Type B pancreatic cell (in vitro differentiated cells): ENCODE measurements at regions not wholly inside any gene's neighbourhood (a gene's known extent, or its start where the extent isn't known, plus 50 kb on each side); places are given as distances from the start of the nearest gene placed in this dataset.
A peak's percentile ranks its signal among the peaks of the same experiment; 100 is the strongest.

ENCODE experiments used
- DNase-seq: peaks from one replicate; pipeline ENCODE4 v3.0.0; 2021; ENCODE audit warnings: mixed read lengths; ENCODE audit not compliant: unreplicated experiment; ENCODE audit errors: extremely low spot score
- H3K27ac Mint-ChIP-seq: 2 replicates; pipeline ENCODE4 v1.8.0; 2021; ENCODE audit warnings: mild to moderate bottlenecking, mixed read lengths
- H3K27me3 Mint-ChIP-seq: 2 replicates; pipeline ENCODE4 v1.8.0; 2021; ENCODE audit warnings: mixed read lengths
- H3K36me3 Mint-ChIP-seq: 2 replicates; pipeline ENCODE4 v1.8.0; 2021; ENCODE audit warnings: mixed read lengths
- H3K4me1 Mint-ChIP-seq: one replicate; pipeline ENCODE4 v1.8.0; 2021; ENCODE audit warnings: mixed read lengths; ENCODE audit not compliant: unreplicated experiment
- H3K4me3 Mint-ChIP-seq: 2 replicates; pipeline ENCODE4 v1.8.0; 2021; ENCODE audit warnings: mild to moderate bottlenecking, mixed read lengths
- H3K9me3 Mint-ChIP-seq: 2 replicates; pipeline ENCODE4 v1.8.0; 2021; ENCODE audit warnings: mixed read lengths
- TF ChIP-seq, protein P1 (sequence below): fragments of 200-600 bp; sonication (generic); conservative IDR thresholded peaks from 2 replicates; pipeline ENCODE4 v1.5.0; 2021; ENCODE audit warnings: antibody characterized with exemption, mild to moderate bottlenecking

DNA sequence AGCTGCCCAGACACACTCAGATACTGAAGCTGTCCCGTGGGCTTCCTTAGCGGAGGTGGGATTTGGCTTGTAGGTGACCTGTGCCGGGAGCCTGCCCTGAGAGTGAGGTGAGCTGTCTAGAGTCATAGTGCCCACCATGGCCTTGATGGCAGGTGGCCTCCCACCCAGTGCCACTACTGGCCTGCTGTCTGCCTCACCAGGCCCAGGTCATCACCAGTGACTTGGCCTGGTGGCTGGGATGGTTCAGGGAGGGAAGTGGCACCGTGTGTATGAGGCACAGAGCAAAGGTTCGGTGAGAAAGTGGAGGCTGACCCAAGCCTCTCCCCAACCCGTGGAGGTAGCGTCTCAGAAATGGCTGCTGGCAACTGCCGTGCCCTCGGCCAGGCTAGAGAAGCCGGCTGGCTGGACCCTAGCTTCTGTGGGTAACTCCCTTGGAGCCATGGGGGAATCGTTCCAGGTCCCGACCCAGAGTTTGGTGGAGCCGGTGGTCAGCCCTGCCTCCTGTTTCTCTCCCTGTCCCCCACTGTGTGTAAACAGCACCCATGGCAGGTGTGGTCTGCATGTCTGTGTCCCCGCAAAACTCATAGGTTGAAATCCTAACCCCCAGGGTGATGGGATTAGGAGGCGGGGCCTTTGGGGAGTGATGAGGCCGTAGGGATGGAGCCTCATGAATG lies 155.4 kb upstream of the C1orf174 start:
- no peaks in the 10 kb centered on the region for H3K36me3 Mint-ChIP-seq
- H3K27ac Mint-ChIP-seq: no peak overlapping the region
- TF ChIP-seq, protein P1, sequence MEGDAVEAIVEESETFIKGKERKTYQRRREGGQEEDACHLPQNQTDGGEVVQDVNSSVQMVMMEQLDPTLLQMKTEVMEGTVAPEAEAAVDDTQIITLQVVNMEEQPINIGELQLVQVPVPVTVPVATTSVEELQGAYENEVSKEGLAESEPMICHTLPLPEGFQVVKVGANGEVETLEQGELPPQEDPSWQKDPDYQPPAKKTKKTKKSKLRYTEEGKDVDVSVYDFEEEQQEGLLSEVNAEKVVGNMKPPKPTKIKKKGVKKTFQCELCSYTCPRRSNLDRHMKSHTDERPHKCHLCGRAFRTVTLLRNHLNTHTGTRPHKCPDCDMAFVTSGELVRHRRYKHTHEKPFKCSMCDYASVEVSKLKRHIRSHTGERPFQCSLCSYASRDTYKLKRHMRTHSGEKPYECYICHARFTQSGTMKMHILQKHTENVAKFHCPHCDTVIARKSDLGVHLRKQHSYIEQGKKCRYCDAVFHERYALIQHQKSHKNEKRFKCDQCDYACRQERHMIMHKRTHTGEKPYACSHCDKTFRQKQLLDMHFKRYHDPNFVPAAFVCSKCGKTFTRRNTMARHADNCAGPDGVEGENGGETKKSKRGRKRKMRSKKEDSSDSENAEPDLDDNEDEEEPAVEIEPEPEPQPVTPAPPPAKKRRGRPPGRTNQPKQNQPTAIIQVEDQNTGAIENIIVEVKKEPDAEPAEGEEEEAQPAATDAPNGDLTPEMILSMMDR: no peak

DNA sequence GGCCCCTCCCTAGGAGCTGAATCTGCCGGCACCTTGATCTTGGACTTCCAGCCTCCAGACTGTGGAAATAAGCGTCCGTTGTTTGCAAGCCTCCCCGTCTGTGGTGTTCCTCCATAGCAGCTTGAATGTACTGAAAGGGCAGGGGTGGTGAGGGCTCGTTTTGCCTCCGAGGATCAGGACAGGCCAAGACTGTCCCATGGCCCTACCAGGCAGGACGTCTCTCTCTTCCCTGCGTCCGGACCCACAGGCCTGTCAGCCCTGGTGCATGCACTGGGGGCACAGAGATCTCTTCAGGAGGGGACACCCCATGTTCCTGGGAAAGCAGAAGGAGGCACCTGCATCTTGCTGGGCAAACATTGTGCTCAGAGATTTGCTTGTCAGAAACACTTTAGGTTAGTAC lies 156.3 kb upstream of the C1orf174 start:
- Mint-ChIP-seq H3K27me3 (peaks cover 7% of the 10 kb centered on the region), H3K4me3 (no peak overlapping the region), H3K27ac (no peak overlapping the region), H3K36me3 (no peaks in the 10 kb centered on the region), H3K4me1 (no peaks in the 10 kb centered on the region), H3K9me3 (no peaks in the 10 kb centered on the region)
- TF ChIP-seq, protein P1: no peak
- peak; percentile 58 for DNase-seq

More for the DNA sequence above, 155.4 kb upstream of the C1orf174 start:
- peaks cover 7% of the 10 kb centered on the region for H3K27me3 Mint-ChIP-seq
- no peaks in the 10 kb centered on the region for H3K9me3 Mint-ChIP-seq
- no peaks in the 10 kb centered on the region for H3K4me1 Mint-ChIP-seq
- no peak overlapping the region for H3K4me3 Mint-ChIP-seq
- DNase-seq: peak; percentile 43

DNA sequence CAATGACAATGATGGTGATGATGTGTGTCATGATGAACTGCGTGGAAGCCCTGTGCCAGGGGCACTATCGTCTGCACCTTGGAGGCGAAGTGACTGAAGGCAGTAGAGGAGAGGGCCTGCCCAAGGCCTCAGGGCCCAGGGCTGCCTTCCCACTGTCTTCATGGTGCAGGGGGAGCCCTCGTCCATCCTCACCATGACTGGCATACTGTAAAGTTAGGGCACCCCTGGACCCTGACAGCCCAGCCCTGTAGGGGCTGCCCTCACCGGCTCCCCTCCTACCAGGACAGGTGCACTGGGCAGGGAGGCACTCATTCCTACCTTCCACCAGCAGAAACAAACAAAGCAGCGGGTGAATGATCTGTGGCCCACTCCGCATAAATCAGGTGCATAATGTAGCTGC lies 156.9 kb upstream of the C1orf174 start:
- Mint-ChIP-seq H3K27ac (no peak overlapping the region), H3K27me3 (peaks cover 7% of the 10 kb centered on the region), H3K36me3 (no peaks in the 10 kb centered on the region), H3K9me3 (no peaks in the 10 kb centered on the region), H3K4me1 (no peaks in the 10 kb centered on the region), H3K4me3 (no peak overlapping the region)
- TF ChIP-seq, protein P1: no peak
- DNase-seq: peak; percentile 54

DNA sequence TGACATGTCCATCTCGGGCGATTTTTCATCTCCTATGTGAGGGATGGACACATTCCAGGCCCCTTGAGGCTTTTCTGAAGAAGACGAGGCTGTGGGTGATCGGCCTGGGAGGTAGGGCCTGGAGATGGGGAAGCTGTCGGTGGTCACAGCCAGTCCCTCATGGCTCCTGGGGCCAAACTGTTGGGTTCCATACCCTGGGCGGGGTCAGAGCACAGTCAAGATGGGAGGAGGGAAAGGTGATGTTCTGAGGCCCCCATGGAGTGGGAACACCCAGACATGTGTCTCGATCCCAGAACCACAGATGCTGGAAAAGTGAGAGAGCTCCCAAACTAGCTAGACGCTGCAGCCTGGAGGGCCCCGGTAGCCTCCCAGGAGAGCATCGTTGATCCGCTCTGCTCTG lies 157.5 kb upstream of the C1orf174 start:
- Mint-ChIP-seq H3K27ac (no peak overlapping the region), H3K36me3 (no peaks in the 10 kb centered on the region), H3K4me3 (no peak overlapping the region), H3K27me3 (peaks cover 7% of the 10 kb centered on the region), H3K9me3 (no peaks in the 10 kb centered on the region), H3K4me1 (no peaks in the 10 kb centered on the region)
- DNase-seq: peak; percentile 54
- TF ChIP-seq, protein P1: no peak

DNA sequence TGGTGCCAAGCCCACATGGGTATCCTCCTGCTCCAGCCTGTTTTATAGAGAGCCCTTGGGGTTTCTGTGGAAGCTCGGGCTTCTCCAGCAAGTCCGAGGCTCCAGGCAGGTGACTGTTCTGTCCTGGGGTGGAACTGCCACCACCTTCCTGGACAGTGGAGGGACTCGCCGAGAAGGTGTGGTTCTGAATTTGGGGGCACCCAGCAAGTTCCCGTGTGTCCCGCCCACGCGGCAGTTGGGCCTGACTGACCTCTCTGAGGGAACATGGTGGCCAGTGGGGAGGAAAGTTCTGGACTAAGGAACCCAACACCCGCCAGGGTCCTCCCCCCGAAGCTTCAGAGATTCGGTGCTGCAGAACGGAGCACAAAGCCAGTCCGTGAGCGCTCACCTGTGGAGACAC lies 158.1 kb upstream of the C1orf174 start:
- peak; percentile 61 for DNase-seq
- H3K4me1 Mint-ChIP-seq: no peaks in the 10 kb centered on the region
- H3K9me3 Mint-ChIP-seq: no peaks in the 10 kb centered on the region
- H3K4me3 Mint-ChIP-seq: no peak overlapping the region
- no peaks in the 10 kb centered on the region for H3K36me3 Mint-ChIP-seq
- TF ChIP-seq, protein P1: no peak
- H3K27ac Mint-ChIP-seq: no peak overlapping the region
- H3K27me3 Mint-ChIP-seq: peaks cover 7% of the 10 kb centered on the region
